ENCODE measurements at regions not wholly inside any gene's neighbourhood (a gene's known extent, or its start where the extent isn't known, plus 50 kb on each side); places are given as distances from the start of the nearest gene placed in this dataset.
"Not testable (repeated sequence)": the region's sequence is repeated elsewhere in the genome, so short reads cannot be mapped to it uniquely, and the experiment has no call there.

- DNase-seq, result no peak
These were observed 278.0 kb downstream of the FBXO8 start for GRCh38 chr4:174005422-174005821.

GRCh38 chr4:173998471-173999144 lies 284.9 kb downstream of the FBXO8 start:
- no peak for DNase-seq

GRCh38 chr4:173995779-173996178 lies 287.7 kb downstream of the FBXO8 start:
- DNase-seq, result not testable (repeated sequence)

GRCh38 chr4:173991814-173992213 lies 291.7 kb downstream of the FBXO8 start:
- no peak for DNase-seq

GRCh38 chr4:173991316-173991715 lies 292.2 kb downstream of the FBXO8 start:
- no peak for DNase-seq

GRCh38 chr4:173990869-173991210 lies 292.6 kb downstream of the FBXO8 start:
- DNase-seq, result no peak

GRCh38 chr4:173990126-173990868 lies 293.2 kb downstream of the FBXO8 start:
- no peak for DNase-seq

- DNase-seq, result not testable (repeated sequence)
These were observed 319.9 kb downstream of the FBXO8 start for GRCh38 chr4:173963523-173963922.

- no peak for DNase-seq
These were observed 323.1 kb downstream of the FBXO8 start for GRCh38 chr4:173960398-173960797.

- DNase-seq, result no peak
These were observed 325.0 kb downstream of the FBXO8 start for GRCh38 chr4:173958445-173958844.

GRCh38 chr4:173943547-173943946 lies 339.9 kb downstream of the FBXO8 start:
- no peak for DNase-seq

GRCh38 chr4:173940146-173940545 lies 343.3 kb downstream of the FBXO8 start:
- no peak for DNase-seq

- DNase-seq, result no peak
These were observed 345.7 kb downstream of the FBXO8 start for GRCh38 chr4:173937631-173938270.

- no peak for DNase-seq
These were observed 346.6 kb downstream of the FBXO8 start for GRCh38 chr4:173936861-173937260.

- no peak for DNase-seq
These were observed 347.7 kb downstream of the FBXO8 start for GRCh38 chr4:173935622-173936405.

GRCh38 chr4:173934933-173935620 lies 348.4 kb downstream of the FBXO8 start:
- no peak for DNase-seq

- DNase-seq, result no peak
These were observed 349.3 kb downstream of the FBXO8 start for GRCh38 chr4:173934201-173934600.

- DNase-seq, result no peak
These were observed 350.8 kb downstream of the FBXO8 start for GRCh38 chr4:173932701-173933100.

- DNase-seq, result no peak
These were observed 353.0 kb downstream of the FBXO8 start for GRCh38 chr4:173930329-173930967.

GRCh38 chr4:173929921-173930320 lies 353.5 kb downstream of the FBXO8 start:
- DNase-seq, result no peak

GRCh38 chr4:173924561-173924960 lies 358.9 kb downstream of the FBXO8 start:
- DNase-seq, result no peak

- no peak for DNase-seq
These were observed 363.6 kb downstream of the FBXO8 start for GRCh38 chr4:173919861-173920260.

All from CD4-positive, alpha-beta T cell treated with Interferon gamma for 1 hour (primary cell).